ENCODE measurements at regions not wholly inside any gene's neighbourhood (a gene's known extent, or its start where the extent isn't known, plus 50 kb on each side); places are given as distances from the start of the nearest gene placed in this dataset.
"Not testable (repeated sequence)": the region's sequence is repeated elsewhere in the genome, so short reads cannot be mapped to it uniquely, and the experiment has no call there.

DNA sequence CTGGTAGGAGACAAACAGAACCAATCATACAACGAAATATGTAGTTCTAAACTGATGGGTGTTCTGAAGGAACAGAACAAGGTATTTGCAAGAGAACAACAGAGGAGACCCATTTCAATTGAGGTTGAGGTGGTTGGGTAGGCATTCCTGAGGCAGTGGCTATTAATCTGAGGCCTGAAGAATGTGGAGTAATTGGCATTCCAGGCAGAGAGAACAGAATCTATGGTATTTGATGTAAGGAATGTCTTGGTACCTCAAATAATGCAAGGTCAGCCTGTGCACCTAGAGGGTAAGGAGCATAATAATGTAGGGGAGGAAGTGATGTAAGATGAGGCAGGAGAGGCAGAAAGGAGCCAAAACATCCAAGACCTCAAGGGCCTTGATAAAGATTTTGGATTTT lies 109.5 kb upstream of the TEX13C start:
- WGBS (ENCODE audit: extremely low coverage, insufficient coverage, insufficient read length): no CpG with 5 or more reads among the region's 1 CpG
- H4K8ac ChIP-seq (ENCODE audit: low read depth, low read length): no peak overlapping the region
- no peak overlapping the region for H4K91ac ChIP-seq (ENCODE audit: low read depth, low read length)
- H2AK5ac ChIP-seq (ENCODE audit: low read length): no peak overlapping the region
- DNase-seq: no peak
- H3K4me2 ChIP-seq (ENCODE audit: low read length): no peak overlapping the region
- no peak overlapping the region for H2BK5ac ChIP-seq (ENCODE audit: low read depth, low read length, poor library complexity)
- H2AFZ ChIP-seq (ENCODE audit: insufficient read depth, low read length, poor library complexity): no peak overlapping the region
- no peak overlapping the region for H2BK12ac ChIP-seq (ENCODE audit: low read length)
- H3K79me2 ChIP-seq (ENCODE audit: control insufficient read depth, insufficient read depth, low read length, poor library complexity): no peaks in the 10 kb centered on the region
- no peak overlapping the region for H3K23ac ChIP-seq (ENCODE audit: low read length)
- no peaks in the 10 kb centered on the region for H3K27me3 ChIP-seq (ENCODE audit: insufficient read depth, low read length)
- H3K27ac ChIP-seq (ENCODE audit: low read depth, low read length): no peak overlapping the region
- no peak overlapping the region for H3K18ac ChIP-seq (ENCODE audit: low read length)
- H3K79me1 ChIP-seq (ENCODE audit: low read length): no peaks in the 10 kb centered on the region
- H3K9me3 ChIP-seq (ENCODE audit: insufficient read depth, low read depth, low read length): no peaks in the 10 kb centered on the region
- no peaks in the 10 kb centered on the region for H3K36me3 ChIP-seq (ENCODE audit: control insufficient read depth in 1 of 2, insufficient read depth in 2 of 2, low read length in 2 of 2)
- no peaks in the 10 kb centered on the region for H3K4me1 ChIP-seq (ENCODE audit: control insufficient read depth in 1 of 2, insufficient read depth in 2 of 2, low read length in 2 of 2)
- no peak overlapping the region for H3K4ac ChIP-seq (ENCODE audit: low read depth, low read length)
- H3K4me3 ChIP-seq (ENCODE audit: low read depth, low read length): no peak overlapping the region
- H3K9ac ChIP-seq (ENCODE audit: low read length): no peak overlapping the region
- H2BK120ac ChIP-seq (ENCODE audit: insufficient read depth, low read length, poor library complexity): no peak overlapping the region
- H3K14ac ChIP-seq (ENCODE audit: low read length): no peak overlapping the region
- no peak overlapping the region for H4K12ac ChIP-seq (ENCODE audit: low read depth, low read length)

DNA sequence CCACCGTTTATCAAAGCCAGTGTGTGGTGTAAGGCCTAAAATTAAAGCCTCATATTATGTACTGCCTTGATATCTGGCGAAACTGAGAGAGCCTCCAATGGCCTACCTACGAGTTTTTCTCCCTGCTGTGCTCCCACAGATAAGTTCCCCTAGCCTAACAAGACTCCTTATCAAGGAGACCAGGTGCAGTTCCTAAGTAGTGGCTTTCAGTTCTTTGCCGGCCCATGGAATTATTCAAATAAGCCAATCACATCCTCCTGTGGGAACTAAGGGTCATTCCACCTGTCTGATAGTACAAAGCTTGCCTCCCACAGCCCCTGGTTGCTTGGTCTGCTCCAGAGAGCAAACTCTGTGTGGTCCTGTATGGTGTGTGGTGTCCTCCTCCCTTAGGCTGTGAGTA lies 99.8 kb upstream of the TEX13C start:
- Histone ChIP-seq H2BK120ac (ENCODE audit: insufficient read depth, low read length, poor library complexity) (no peak overlapping the region), H3K9me3 (ENCODE audit: insufficient read depth, low read depth, low read length) (no peaks in the 10 kb centered on the region), H3K14ac (ENCODE audit: low read length) (no peak overlapping the region), H4K91ac (ENCODE audit: low read depth, low read length) (no peak overlapping the region), H3K4me3 (ENCODE audit: low read depth, low read length) (no peak overlapping the region), H3K4me1 (ENCODE audit: control insufficient read depth in 1 of 2, insufficient read depth in 2 of 2, low read length in 2 of 2) (no peaks in the 10 kb centered on the region), H2BK5ac (ENCODE audit: low read depth, low read length, poor library complexity) (no peak overlapping the region), H3K4ac (ENCODE audit: low read depth, low read length) (no peak overlapping the region), H3K27ac (ENCODE audit: low read depth, low read length) (no peak overlapping the region), H2BK12ac (ENCODE audit: low read length) (no peak overlapping the region), H3K18ac (ENCODE audit: low read length) (no peak overlapping the region), H3K23ac (ENCODE audit: low read length) (no peak overlapping the region), H3K79me1 (ENCODE audit: low read length) (no peaks in the 10 kb centered on the region), H2AFZ (ENCODE audit: insufficient read depth, low read length, poor library complexity) (no peak overlapping the region), H2AK5ac (ENCODE audit: low read length) (no peak overlapping the region), H4K12ac (ENCODE audit: low read depth, low read length) (no peak overlapping the region), H3K36me3 (ENCODE audit: control insufficient read depth in 1 of 2, insufficient read depth in 2 of 2, low read length in 2 of 2) (no peaks in the 10 kb centered on the region), H4K8ac (ENCODE audit: low read depth, low read length) (no peak overlapping the region), H3K79me2 (ENCODE audit: control insufficient read depth, insufficient read depth, low read length, poor library complexity) (no peaks in the 10 kb centered on the region), H3K4me2 (ENCODE audit: low read length) (no peak overlapping the region), H3K27me3 (ENCODE audit: insufficient read depth, low read length) (no peaks in the 10 kb centered on the region), H3K9ac (ENCODE audit: low read length) (no peak overlapping the region)
- no peak for DNase-seq
- WGBS (ENCODE audit: extremely low coverage, insufficient coverage, insufficient read length): no CpG with 5 or more reads among the region's 4 CpGs

DNA sequence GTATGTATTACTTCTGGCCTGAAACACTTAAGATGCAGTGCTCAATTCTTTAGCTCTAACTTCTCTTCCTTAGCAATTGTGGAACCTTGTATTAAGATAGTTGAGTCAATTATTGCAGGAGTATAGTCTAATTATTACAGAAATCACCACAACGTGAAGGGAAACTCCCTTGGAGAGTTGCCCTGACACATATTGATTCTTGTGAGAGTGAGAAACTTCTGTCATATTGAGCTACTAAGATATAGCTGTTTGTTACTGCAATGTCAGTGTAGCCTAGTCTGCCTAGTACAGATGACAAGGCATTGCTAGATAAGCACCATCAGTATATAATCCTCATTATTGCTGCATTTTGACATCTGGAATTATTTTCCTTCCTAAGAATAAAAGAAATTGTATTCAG lies 82.7 kb upstream of the TEX13C start:
- H4K91ac ChIP-seq (ENCODE audit: low read depth, low read length): no peak overlapping the region
- no peak for DNase-seq
- no peak overlapping the region for H3K4me3 ChIP-seq (ENCODE audit: low read depth, low read length)
- H3K23ac ChIP-seq (ENCODE audit: low read length): no peak overlapping the region
- no peak overlapping the region for H2BK5ac ChIP-seq (ENCODE audit: low read depth, low read length, poor library complexity)
- H3K4ac ChIP-seq (ENCODE audit: low read depth, low read length): no peak overlapping the region
- no peak overlapping the region for H4K12ac ChIP-seq (ENCODE audit: low read depth, low read length)
- WGBS (ENCODE audit: extremely low coverage, insufficient coverage, insufficient read length): no CpG with 5 or more reads among the region's 1 CpG
- no peak overlapping the region for H3K18ac ChIP-seq (ENCODE audit: low read length)
- H3K36me3 ChIP-seq (ENCODE audit: control insufficient read depth in 1 of 2, insufficient read depth in 2 of 2, low read length in 2 of 2): no peaks in the 10 kb centered on the region
- no peaks in the 10 kb centered on the region for H3K79me2 ChIP-seq (ENCODE audit: control insufficient read depth, insufficient read depth, low read length, poor library complexity)
- no peak overlapping the region for H3K9ac ChIP-seq (ENCODE audit: low read length)
- no peaks in the 10 kb centered on the region for H3K4me1 ChIP-seq (ENCODE audit: control insufficient read depth in 1 of 2, insufficient read depth in 2 of 2, low read length in 2 of 2)
- H4K8ac ChIP-seq (ENCODE audit: low read depth, low read length): no peak overlapping the region
- H3K27me3 ChIP-seq (ENCODE audit: insufficient read depth, low read length): no peaks in the 10 kb centered on the region
- no peak overlapping the region for H2AFZ ChIP-seq (ENCODE audit: insufficient read depth, low read length, poor library complexity)
- no peak overlapping the region for H3K4me2 ChIP-seq (ENCODE audit: low read length)
- no peak overlapping the region for H2AK5ac ChIP-seq (ENCODE audit: low read length)
- H3K9me3 ChIP-seq (ENCODE audit: insufficient read depth, low read depth, low read length): no peaks in the 10 kb centered on the region
- H2BK120ac ChIP-seq (ENCODE audit: insufficient read depth, low read length, poor library complexity): no peak overlapping the region
- H3K27ac ChIP-seq (ENCODE audit: low read depth, low read length): no peak overlapping the region
- H3K79me1 ChIP-seq (ENCODE audit: low read length): no peaks in the 10 kb centered on the region
- H2BK12ac ChIP-seq (ENCODE audit: low read length): no peak overlapping the region
- H3K14ac ChIP-seq (ENCODE audit: low read length): no peak overlapping the region

DNA sequence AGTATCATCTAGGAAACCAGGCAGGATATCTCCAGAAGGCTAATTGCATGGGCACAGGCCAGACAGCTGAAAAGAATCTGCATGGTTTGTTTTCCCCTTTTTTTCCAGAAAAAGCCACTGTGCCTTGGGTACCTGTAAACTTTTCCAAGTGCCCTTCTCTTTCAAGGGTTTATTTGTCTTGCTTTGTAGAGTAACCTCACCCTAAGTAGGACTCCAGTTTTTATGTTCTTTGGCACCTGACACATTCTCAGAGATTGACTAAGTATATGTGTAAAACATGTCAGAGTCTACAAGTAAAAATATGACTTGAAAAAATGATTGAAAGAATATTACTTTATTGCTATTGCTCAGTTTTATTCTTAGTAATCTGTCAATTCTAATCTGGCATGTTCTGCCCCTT lies 70.7 kb upstream of the TEX13C start:
- no peak overlapping the region for H3K4me2 ChIP-seq (ENCODE audit: low read length)
- H3K27me3 ChIP-seq (ENCODE audit: insufficient read depth, low read length): no peaks in the 10 kb centered on the region
- no peaks in the 10 kb centered on the region for H3K36me3 ChIP-seq (ENCODE audit: control insufficient read depth in 1 of 2, insufficient read depth in 2 of 2, low read length in 2 of 2)
- no peaks in the 10 kb centered on the region for H3K9me3 ChIP-seq (ENCODE audit: insufficient read depth, low read depth, low read length)
- H3K23ac ChIP-seq (ENCODE audit: low read length): no peak overlapping the region
- H2AFZ ChIP-seq (ENCODE audit: insufficient read depth, low read length, poor library complexity): no peak overlapping the region
- no peak overlapping the region for H2BK120ac ChIP-seq (ENCODE audit: insufficient read depth, low read length, poor library complexity)
- no peak overlapping the region for H2AK5ac ChIP-seq (ENCODE audit: low read length)
- no peak overlapping the region for H3K4me3 ChIP-seq (ENCODE audit: low read depth, low read length)
- no peaks in the 10 kb centered on the region for H3K79me2 ChIP-seq (ENCODE audit: control insufficient read depth, insufficient read depth, low read length, poor library complexity)
- no peak for DNase-seq
- H3K27ac ChIP-seq (ENCODE audit: low read depth, low read length): no peak overlapping the region
- H3K4ac ChIP-seq (ENCODE audit: low read depth, low read length): no peak overlapping the region
- H3K18ac ChIP-seq (ENCODE audit: low read length): no peak overlapping the region
- no peak overlapping the region for H3K14ac ChIP-seq (ENCODE audit: low read length)
- H3K4me1 ChIP-seq (ENCODE audit: control insufficient read depth in 1 of 2, insufficient read depth in 2 of 2, low read length in 2 of 2): no peaks in the 10 kb centered on the region
- no peak overlapping the region for H4K12ac ChIP-seq (ENCODE audit: low read depth, low read length)
- no peak overlapping the region for H4K91ac ChIP-seq (ENCODE audit: low read depth, low read length)
- no peak overlapping the region for H4K8ac ChIP-seq (ENCODE audit: low read depth, low read length)
- H2BK5ac ChIP-seq (ENCODE audit: low read depth, low read length, poor library complexity): no peak overlapping the region
- no peak overlapping the region for H2BK12ac ChIP-seq (ENCODE audit: low read length)
- H3K79me1 ChIP-seq (ENCODE audit: low read length): no peaks in the 10 kb centered on the region
- H3K9ac ChIP-seq (ENCODE audit: low read length): no peak overlapping the region

DNA sequence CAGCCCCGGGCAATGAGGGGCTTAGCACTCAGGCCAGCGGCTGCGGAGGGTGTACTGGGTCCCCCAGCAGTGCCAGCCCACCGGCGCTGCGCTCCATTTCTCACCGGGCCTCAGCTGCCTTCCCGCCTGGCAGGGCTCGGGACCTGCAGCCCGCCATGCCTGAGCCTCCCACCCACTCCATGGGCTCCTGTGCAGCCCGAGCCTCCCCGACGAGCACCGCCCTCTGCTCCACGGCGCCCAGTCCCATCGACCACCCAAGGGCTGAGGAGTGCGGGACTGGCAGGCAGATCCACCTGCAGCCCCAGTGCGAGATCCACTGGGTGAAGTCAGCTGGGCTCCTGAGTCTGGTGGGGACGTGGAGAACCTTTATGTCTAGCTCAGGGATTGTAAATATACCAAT lies 63.9 kb upstream of the TEX13C start:
- WGBS (ENCODE audit: extremely low coverage, insufficient coverage, insufficient read length): no CpG with 5 or more reads among the region's 20 CpGs
- not testable (repeated sequence) for H3K4me3 ChIP-seq (ENCODE audit: low read depth, low read length); H3K18ac ChIP-seq (ENCODE audit: low read length); H2AFZ ChIP-seq (ENCODE audit: insufficient read depth, low read length, poor library complexity); H3K4me1 ChIP-seq (ENCODE audit: control insufficient read depth in 1 of 2, insufficient read depth in 2 of 2, low read length in 2 of 2); H2BK5ac ChIP-seq (ENCODE audit: low read depth, low read length, poor library complexity); H3K14ac ChIP-seq (ENCODE audit: low read length); H3K79me2 ChIP-seq (ENCODE audit: control insufficient read depth, insufficient read depth, low read length, poor library complexity); H3K4ac ChIP-seq (ENCODE audit: low read depth, low read length); H3K27me3 ChIP-seq (ENCODE audit: insufficient read depth, low read length); H3K9ac ChIP-seq (ENCODE audit: low read length); H2BK120ac ChIP-seq (ENCODE audit: insufficient read depth, low read length, poor library complexity); DNase-seq; H3K27ac ChIP-seq (ENCODE audit: low read depth, low read length); H3K79me1 ChIP-seq (ENCODE audit: low read length); H4K91ac ChIP-seq (ENCODE audit: low read depth, low read length); H3K36me3 ChIP-seq (ENCODE audit: control insufficient read depth in 1 of 2, insufficient read depth in 2 of 2, low read length in 2 of 2); H4K12ac ChIP-seq (ENCODE audit: low read depth, low read length); H3K23ac ChIP-seq (ENCODE audit: low read length); H2AK5ac ChIP-seq (ENCODE audit: low read length); H3K4me2 ChIP-seq (ENCODE audit: low read length); H2BK12ac ChIP-seq (ENCODE audit: low read length); H3K9me3 ChIP-seq (ENCODE audit: insufficient read depth, low read depth, low read length); H4K8ac ChIP-seq (ENCODE audit: low read depth, low read length)

Data from trophoblast cell (in vitro differentiated cells and primary cell).